OCI-LY3 (cell line): ENCODE measurements at regions not wholly inside any gene's neighbourhood (a gene's known extent, or its start where the extent isn't known, plus 50 kb on each side); places are given as distances from the start of the nearest gene placed in this dataset.

ENCODE experiments used
- CTCF ChIP-seq: fragments of 200-600, 300-600 bp; sonication (generic); IDR thresholded peaks from 2 replicates; pipeline ENCODE4 v1.5.1; 2014; ENCODE audit warnings: antibody characterized with exemption, low read length, low read depth
- EZH2phosphoT487 ChIP-seq: fragments of 200-600 bp; shearing (Covaris generic); IDR thresholded peaks from 2 replicates; pipeline ENCODE4 v1.6.1; 2018; ENCODE audit warnings: antibody characterized with exemption, mixed run types, low read depth

DNA sequence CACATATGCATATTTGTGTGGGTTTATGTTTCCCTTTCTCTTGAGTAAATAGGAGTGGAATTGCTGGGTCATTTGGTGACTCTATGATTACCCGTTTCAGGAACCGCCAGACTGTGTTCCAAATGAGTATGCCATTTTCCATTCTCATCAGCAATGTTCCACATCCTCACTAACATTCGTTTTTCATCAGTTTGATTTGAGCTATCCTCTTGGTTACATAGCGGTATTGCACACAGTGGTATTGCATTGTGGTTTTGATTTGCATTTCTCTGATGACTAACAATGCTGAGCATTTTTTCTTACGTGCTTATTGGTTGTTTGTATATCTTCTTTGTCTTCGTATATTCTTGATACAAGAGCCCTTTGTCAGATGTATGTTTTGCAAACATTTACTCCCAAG lies 218.0 kb upstream of the AMOT start:
- no peak for TF ChIP-seq CTCF
- TF ChIP-seq EZH2phosphoT487, result no peak
